OCI-LY7 (cell line): ENCODE measurements at regions not wholly inside any gene's neighbourhood (a gene's known extent, or its start where the extent isn't known, plus 50 kb on each side); places are given as distances from the start of the nearest gene placed in this dataset.

ENCODE experiments used
- BruUV-seq: library from RNA; stranded (reverse); fragments of 400-500 nt; replicated peaks from 2 replicates; lab custom pipeline; 2021; lab: Mats Ljungman, UMichigan
- CTCF ChIA-PET: fragments of 300-600 bp; sonication (Branson Sonifier 250); formaldehyde crosslinking; loops from one replicate; lab custom pipeline; 2022; ENCODE audit warnings: antibody characterized with exemption; ENCODE audit not compliant: unreplicated experiment; lab: Charles Lee
- POLR2A ChIA-PET: fragments of 300-600 bp; sonication (Branson Sonifier 250); formaldehyde crosslinking; loops from one replicate; lab custom pipeline; 2022; ENCODE audit warnings: antibody characterized with exemption; lab: Charles Lee
- DNase-seq: peaks from one replicate; pipeline ENCODE4 v3.0.0-alpha.2; 2015; ENCODE audit warnings: low spot score
- H2AFZ ChIP-seq: fragments of 200-600 bp; sonication (generic), shearing (Covaris generic); 2 replicates; pipeline ENCODE4 v1.6.1; 2014; ENCODE audit warnings: mild to moderate bottlenecking, antibody characterized with exemption, low read length, moderate library complexity
- H3K27ac ChIP-seq: fragments of 200-600 bp; sonication (generic); 2 replicates; pipeline ENCODE4 v1.5.1; 2014; ENCODE audit warnings: mixed run types, low read depth, mild to moderate bottlenecking, moderate library complexity, low read length, inconsistent platforms; ENCODE audit not compliant: poor library complexity, severe bottlenecking
- H3K36me3 ChIP-seq: fragments of 200-600 bp; sonication (generic); 2 replicates; pipeline ENCODE4 v1.6.1; 2014; ENCODE audit warnings: mild to moderate bottlenecking, antibody characterized with exemption, low read length, moderate library complexity, mixed read lengths; ENCODE audit not compliant: insufficient read depth
- H3K4me1 ChIP-seq: fragments of 200-600 bp; sonication (generic); 2 replicates; pipeline ENCODE4 v1.5.1; 2014; ENCODE audit warnings: mild to moderate bottlenecking, low read length; ENCODE audit not compliant: insufficient read depth, poor library complexity, severe bottlenecking
- H3K4me2 ChIP-seq: fragments of 200-600 bp; sonication (generic); 2 replicates; pipeline ENCODE4 v1.6.1; 2014; ENCODE audit warnings: mild to moderate bottlenecking, low read length
- H3K4me3 ChIP-seq: fragments of 200-600 bp; sonication (generic); 2 replicates; pipeline ENCODE4 v1.5.1; 2014; ENCODE audit warnings: mild to moderate bottlenecking, low read depth, low read length; ENCODE audit not compliant: poor library complexity, severe bottlenecking
- H3K79me2 ChIP-seq: fragments of 200-600 bp; sonication (generic); 2 replicates; pipeline ENCODE4 v1.6.1; 2016; ENCODE audit warnings: low read depth, mild to moderate bottlenecking, low read length, moderate library complexity, mixed read lengths; ENCODE audit not compliant: insufficient read depth
- H3K9me2 ChIP-seq: fragments of 200-600 bp; sonication (generic); 2 replicates; pipeline ENCODE4 v1.6.1; 2016; ENCODE audit warnings: mild to moderate bottlenecking, low read length, mixed read lengths; ENCODE audit not compliant: insufficient read depth
- H3K9me3 ChIP-seq: fragments of 200-600 bp; sonication (generic); 2 replicates; pipeline ENCODE4 v1.6.1; 2014; ENCODE audit warnings: mild to moderate bottlenecking, mixed run types, low read length, mixed read lengths
- H4K20me1 ChIP-seq: fragments of 200-600 bp; sonication (generic); 2 replicates; pipeline ENCODE4 v1.6.1; 2014; ENCODE audit warnings: mild to moderate bottlenecking, antibody characterized with exemption, low read length, moderate library complexity, mixed read lengths; ENCODE audit not compliant: insufficient read depth
- EZH2phosphoT487 ChIP-seq: fragments of 200-600 bp; sonication (generic); IDR thresholded peaks from 2 replicates; pipeline ENCODE4 v1.6.1; 2018; ENCODE audit warnings: low read depth, borderline replicate concordance, mild to moderate bottlenecking, mixed run types, antibody characterized with exemption, low read length, moderate library complexity, mixed read lengths
- intact Hi-C: fragments of 100-400 bp; cut with micrococcal nuclease; formaldehyde crosslinking; loops from one replicate; pipeline ENCODE4 v1.10.0; 2022; ENCODE audit not compliant: unreplicated experiment
- TF ChIP-seq, protein P1 (sequence below): fragments of 200-600 bp; sonication (generic); conservative IDR thresholded peaks from 2 replicates; pipeline ENCODE4 v1.5.1; 2014; ENCODE audit warnings: mild to moderate bottlenecking, antibody characterized with exemption, low read length, moderate library complexity, mixed read lengths

DNA sequence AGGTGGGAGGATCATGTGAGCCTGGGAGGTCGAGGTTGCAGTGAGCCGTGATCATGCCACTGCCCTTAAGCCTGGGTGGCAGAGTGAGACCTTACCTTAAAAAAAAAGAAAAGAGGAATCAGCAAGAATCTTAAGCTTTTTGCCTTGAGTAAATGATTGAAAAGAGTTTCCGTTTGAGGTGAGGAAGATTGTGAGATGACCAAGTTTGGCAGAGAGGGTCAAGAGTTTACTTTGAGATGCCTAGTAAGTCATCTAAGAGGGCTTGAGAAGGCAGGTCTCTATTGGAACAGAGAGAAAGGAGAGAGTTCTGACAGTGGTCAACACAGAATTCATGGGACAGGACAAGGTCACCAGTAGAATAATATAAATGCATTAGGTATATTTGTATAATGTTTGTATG is 572.1 kb downstream of the TLE4 start:
- H4K20me1 ChIP-seq = no peaks in the 10 kb centered on the region
- BruUV-seq = no TSS peak
- no peaks in the 10 kb centered on the region for H3K79me2 ChIP-seq
- H3K9me3 ChIP-seq = no peaks in the 10 kb centered on the region
- intact Hi-C loops = no loop called here
- ChIA-PET POLR2A (interaction anchor here (0.7 kb wide), 1 partner anchor 72 kb away, joined by 3 read pairs; no protein-coding TSS in a partner anchor), CTCF (no interaction called here)
- TF ChIP-seq, protein P1, sequence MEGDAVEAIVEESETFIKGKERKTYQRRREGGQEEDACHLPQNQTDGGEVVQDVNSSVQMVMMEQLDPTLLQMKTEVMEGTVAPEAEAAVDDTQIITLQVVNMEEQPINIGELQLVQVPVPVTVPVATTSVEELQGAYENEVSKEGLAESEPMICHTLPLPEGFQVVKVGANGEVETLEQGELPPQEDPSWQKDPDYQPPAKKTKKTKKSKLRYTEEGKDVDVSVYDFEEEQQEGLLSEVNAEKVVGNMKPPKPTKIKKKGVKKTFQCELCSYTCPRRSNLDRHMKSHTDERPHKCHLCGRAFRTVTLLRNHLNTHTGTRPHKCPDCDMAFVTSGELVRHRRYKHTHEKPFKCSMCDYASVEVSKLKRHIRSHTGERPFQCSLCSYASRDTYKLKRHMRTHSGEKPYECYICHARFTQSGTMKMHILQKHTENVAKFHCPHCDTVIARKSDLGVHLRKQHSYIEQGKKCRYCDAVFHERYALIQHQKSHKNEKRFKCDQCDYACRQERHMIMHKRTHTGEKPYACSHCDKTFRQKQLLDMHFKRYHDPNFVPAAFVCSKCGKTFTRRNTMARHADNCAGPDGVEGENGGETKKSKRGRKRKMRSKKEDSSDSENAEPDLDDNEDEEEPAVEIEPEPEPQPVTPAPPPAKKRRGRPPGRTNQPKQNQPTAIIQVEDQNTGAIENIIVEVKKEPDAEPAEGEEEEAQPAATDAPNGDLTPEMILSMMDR = no peak
- no peak for TF ChIP-seq EZH2phosphoT487
- H3K4me2 ChIP-seq = no peak overlapping the region
- H3K36me3 ChIP-seq = no peaks in the 10 kb centered on the region
- H3K4me1 ChIP-seq = no peaks in the 10 kb centered on the region
- H3K27ac ChIP-seq = no peak overlapping the region
- no peak overlapping the region for H2AFZ ChIP-seq
- DNase-seq = no peak
- no peak overlapping the region for H3K4me3 ChIP-seq
- H3K9me2 ChIP-seq = no peaks in the 10 kb centered on the region

DNA sequence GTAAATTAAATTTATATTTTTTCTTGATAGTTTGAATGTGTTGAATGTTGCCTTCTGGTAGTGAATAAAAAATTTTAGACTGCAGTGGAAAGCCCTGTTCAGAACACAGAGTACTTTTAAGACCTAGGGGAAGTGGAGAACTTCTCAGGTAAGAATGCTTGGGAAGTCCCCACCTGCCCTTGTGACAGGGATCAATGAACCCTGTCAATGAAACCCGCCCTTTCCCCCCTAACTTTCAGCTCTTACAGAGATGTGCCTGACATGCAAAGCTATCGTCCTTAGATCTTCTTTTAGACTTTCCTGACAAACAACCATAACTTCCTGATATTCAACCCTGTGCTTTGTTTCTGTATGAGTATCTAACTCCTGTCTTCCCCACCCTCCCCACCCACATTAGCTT is 562.7 kb downstream of the TLE4 start:
- ChIA-PET CTCF (no interaction called here), POLR2A (no interaction called here)
- Histone ChIP-seq H3K27ac (no peak overlapping the region), H3K36me3 (no peaks in the 10 kb centered on the region), H3K9me3 (no peaks in the 10 kb centered on the region), H2AFZ (no peak overlapping the region), H3K4me3 (no peak overlapping the region), H4K20me1 (no peaks in the 10 kb centered on the region), H3K79me2 (no peaks in the 10 kb centered on the region), H3K9me2 (no peaks in the 10 kb centered on the region), H3K4me1 (no peaks in the 10 kb centered on the region), H3K4me2 (no peak overlapping the region)
- intact Hi-C loops = no loop called here
- DNase-seq = no peak
- BruUV-seq = no TSS peak
- TF ChIP-seq, protein P1 = no peak
- TF ChIP-seq EZH2phosphoT487 = no peak

DNA sequence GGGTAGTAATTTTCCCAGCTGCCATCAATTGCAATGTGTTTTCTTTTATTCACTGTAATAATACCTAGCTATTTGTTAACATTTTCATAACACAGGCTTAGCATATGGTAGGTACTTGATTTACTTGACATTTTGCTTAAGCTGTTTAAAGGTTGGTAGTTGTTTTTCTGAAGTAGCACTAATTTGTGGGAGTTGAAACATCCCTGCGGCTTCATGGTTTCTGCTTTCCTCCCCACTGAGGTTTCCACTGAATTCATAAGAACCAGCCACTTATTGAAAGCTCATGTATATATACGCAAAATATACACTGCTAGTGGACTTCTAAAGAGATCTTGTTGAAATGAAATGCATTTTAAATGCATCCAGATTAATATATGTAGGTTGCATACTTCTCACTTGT is 559.9 kb downstream of the TLE4 start:
- Histone ChIP-seq H3K79me2 (no peaks in the 10 kb centered on the region), H2AFZ (no peak overlapping the region), H3K9me2 (no peaks in the 10 kb centered on the region), H3K4me3 (no peak overlapping the region), H3K9me3 (no peaks in the 10 kb centered on the region), H4K20me1 (no peaks in the 10 kb centered on the region), H3K4me2 (no peak overlapping the region), H3K36me3 (no peaks in the 10 kb centered on the region), H3K27ac (no peak overlapping the region), H3K4me1 (no peaks in the 10 kb centered on the region)
- POLR2A ChIA-PET = no interaction called here
- no peak for DNase-seq
- no TSS peak for BruUV-seq
- CTCF ChIA-PET = no interaction called here
- TF ChIP-seq, protein P1 = no peak
- TF ChIP-seq EZH2phosphoT487 = no peak
- intact Hi-C loops = no loop called here
